GM12878 (cell line): ENCODE measurements at regions not wholly inside any gene's neighbourhood (a gene's known extent, or its start where the extent isn't known, plus 50 kb on each side); places are given as distances from the start of the nearest gene placed in this dataset.

Source experiments
- ATAC-seq: fragments of 200-7000 bp; cut with Tn5 transposase; 3 replicates; pipeline ENCODE4 v1.9.1; 2020; ENCODE audit warnings: mild to moderate bottlenecking, moderate library complexity
- BruUV-seq: library from RNA; stranded (reverse); fragments of 400-500 nt; replicated peaks from 2 replicates; lab custom pipeline; 2021; lab: Mats Ljungman, UMichigan
- CTCF ChIA-PET: fragments of 300-600 bp; sonication (Branson Sonifier 250); formaldehyde crosslinking; extraction: SDS; loops from one replicate; lab custom pipeline; 2021; ENCODE audit warnings: inconsistent platforms; lab: Yijun Ruan, JAX
- POLR2A ChIA-PET: fragments of 350-600 bp; formaldehyde crosslinking; extraction: SDS; loops from one replicate; lab custom pipeline; 2021; ENCODE audit warnings: inconsistent platforms; lab: Charles Lee
- RAD21 ChIA-PET: fragments of 300-600 bp; sonication (Branson Sonifier 250); formaldehyde crosslinking; loops from one replicate; lab custom pipeline; 2023; ENCODE audit warnings: antibody characterized with exemption; ENCODE audit not compliant: unreplicated experiment; lab: Charles Lee
- SMC1A ChIA-PET: fragments of 300-600 bp; sonication (Branson Sonifier 250); formaldehyde crosslinking; loops from one replicate; lab custom pipeline; 2023; ENCODE audit not compliant: unreplicated experiment, uncharacterized antibody; lab: Charles Lee
- DNase-seq: peaks from one replicate; pipeline ENCODE4 v3.0.0-alpha.2; 2011; ENCODE audit warnings: low read depth, low spot score
- FAIRE-seq: peaks from 3 replicates; lab custom pipeline; 2011; peaks lifted over from hg19 to GRCh38; lab: Jason Lieb, UNC
- H2AFZ ChIP-seq: 2 replicates; pipeline ENCODE4 v1.6.0; 2011; ENCODE audit warnings: low read depth, low read length, control low read depth; ENCODE audit not compliant: control insufficient read depth
- H3K27ac ChIP-seq: 2 replicates; pipeline ENCODE4 v1.5.1; 2011; ENCODE audit warnings: control low read depth; ENCODE audit not compliant: control insufficient read depth, insufficient read depth
- H3K27me3 ChIP-seq, 2 experiments: replicated peaks in 1 of 2; 2 replicates each; pipeline versions ENCODE4 v1.6.0 to v1.6.1; 2011; ENCODE audit warnings: low read length in 1 of 2; ENCODE audit not compliant: control insufficient read depth in 2 of 2, insufficient read depth in 2 of 2
- H3K36me3 ChIP-seq, 2 experiments: 2 replicates each; pipeline ENCODE4 v1.5.1; 2011; ENCODE audit warnings: low read length in 1 of 2; ENCODE audit not compliant: control insufficient read depth in 2 of 2, insufficient read depth in 2 of 2
- H3K4me1 ChIP-seq: 2 replicates; pipeline ENCODE4 v1.6.1; 2011; ENCODE audit warnings: mild to moderate bottlenecking, low read length, moderate library complexity, mixed read lengths; ENCODE audit not compliant: control insufficient read depth, insufficient read depth
- H3K4me2 ChIP-seq: 2 replicates; pipeline ENCODE4 v1.6.0; 2011; ENCODE audit warnings: control low read depth; ENCODE audit not compliant: control insufficient read depth, insufficient read depth
- H3K4me3 ChIP-seq: fragments of 200-600 bp; sonication (generic); 2 replicates; pipeline ENCODE4 v1.5.1; 2016
- H3K79me2 ChIP-seq: 2 replicates; pipeline ENCODE4 v1.6.0; 2011; ENCODE audit warnings: low read length; ENCODE audit not compliant: control insufficient read depth, insufficient read depth
- H3K9ac ChIP-seq: 2 replicates; pipeline ENCODE4 v1.8.0; 2011; ENCODE audit warnings: low read length, control low read depth, mixed read lengths; ENCODE audit not compliant: control insufficient read depth, insufficient read depth
- H3K9me3 ChIP-seq: replicated peaks from 3 replicates; pipeline ENCODE4 v1.5.1; 2011; ENCODE audit warnings: mild to moderate bottlenecking, low read length; ENCODE audit not compliant: control insufficient read depth, insufficient read depth
- H4K20me1 ChIP-seq: 2 replicates; pipeline ENCODE4 v1.6.0; 2011; ENCODE audit not compliant: control insufficient read depth, insufficient read depth
- ASH2L ChIP-seq: fragments of 300-600, 200-600 bp; sonication (generic); IDR thresholded peaks from 2 replicates; pipeline ENCODE4 v1.6.1; 2017; ENCODE audit warnings: low read depth, mild to moderate bottlenecking, borderline replicate concordance
- BCL11A ChIP-seq: IDR thresholded peaks from 2 replicates; pipeline ENCODE4 v1.6.1; 2011; ENCODE audit warnings: low read depth, low read length
- BMI1 ChIP-seq: fragments of 450-650 bp; IDR thresholded peaks from 2 replicates; pipeline ENCODE4 v1.6.1; 2016; ENCODE audit warnings: mild to moderate bottlenecking, moderate library complexity, borderline replicate concordance
- CBX5 ChIP-seq: sonication (generic); IDR thresholded peaks from 2 replicates; pipeline ENCODE4 v1.6.1; 2016; ENCODE audit warnings: low read depth, moderate library complexity, mild to moderate bottlenecking, inconsistent platforms
- CEBPB ChIP-seq, 2 experiments: fragments of 150-350 bp in 1 of 2; IDR thresholded peaks; 2 replicates each; pipeline ENCODE4 v1.6.1; 2012 to 2014; ENCODE audit warnings: low read depth in 2 of 2, low read length in 2 of 2, borderline replicate concordance in 1 of 2, inconsistent platforms in 1 of 2
- CREM ChIP-seq: IDR thresholded peaks from 2 replicates; pipeline ENCODE4 v1.6.1; 2014; ENCODE audit warnings: antibody characterized with exemption, low read depth
- DPF2 ChIP-seq: fragments of 450-650 bp; IDR thresholded peaks from 2 replicates; pipeline ENCODE4 v1.6.1; 2017; ENCODE audit warnings: mild to moderate bottlenecking
- HDAC2 ChIP-seq: fragments of 200-600 bp; sonication (generic); IDR thresholded peaks from 2 replicates; pipeline ENCODE4 v1.6.1; 2017
- JUNB ChIP-seq: IDR thresholded peaks from 2 replicates; pipeline ENCODE4 v1.6.1; 2016; ENCODE audit warnings: antibody characterized with exemption, mild to moderate bottlenecking
- JUND ChIP-seq: IDR thresholded peaks from 2 replicates; pipeline ENCODE4 v1.6.1; 2012; ENCODE audit warnings: low read depth, mild to moderate bottlenecking, low read length, improper control_type of control experiment, moderate library complexity
- KAT2A ChIP-seq: conservative IDR thresholded peaks from 2 replicates; pipeline ENCODE4 v1.6.1; 2011; ENCODE audit warnings: low read depth, low read length; ENCODE audit not compliant: control insufficient read depth
- NFIC ChIP-seq: IDR thresholded peaks from 2 replicates; pipeline ENCODE4 v1.6.1; 2012; ENCODE audit warnings: low read depth, mild to moderate bottlenecking, inconsistent platforms, low read length, moderate library complexity
- NR2F1 ChIP-seq: fragments of 450-650 bp; conservative IDR thresholded peaks from 2 replicates; pipeline ENCODE4 v1.6.1; 2017; ENCODE audit warnings: mild to moderate bottlenecking
- PAX5 ChIP-seq: IDR thresholded peaks from 2 replicates; pipeline ENCODE4 v1.6.1; 2011; ENCODE audit warnings: low read depth, low read length, borderline replicate concordance
- POU2F2 ChIP-seq: IDR thresholded peaks from 3 replicates; pipeline ENCODE4 v1.6.1; 2011; ENCODE audit warnings: low read depth, mild to moderate bottlenecking, low read length, borderline replicate concordance
- WGBS: methylation state at CpG from one replicate; pipeline ENCODE4 v1.1.6; 2016; ENCODE audit warnings: low lambda C conversion rate; ENCODE audit not compliant: insufficient replicate concordance, insufficient coverage; ENCODE audit errors: missing lambda C conversion rate; 5-methylcytosine and 5-hydroxymethylcytosine counted together
- in situ Hi-C: fragments of 300-500 bp; cut with MboI; formaldehyde crosslinking; loops from 9 replicates; pipeline ENCODE4 v1.14.3; 2018; ENCODE audit warnings: mixed read lengths
- intact Hi-C: fragments of 100-400 bp; cut with micrococcal nuclease; formaldehyde crosslinking; loops from one replicate; pipeline ENCODE4 v1.14.2; 2022; ENCODE audit not compliant: unreplicated experiment
- TF ChIP-seq, protein P1 (sequence below): IDR thresholded peaks from 2 replicates; pipeline ENCODE4 v1.6.1; 2011; ENCODE audit warnings: borderline replicate concordance, low read depth, mild to moderate bottlenecking, moderate library complexity, mixed read lengths, low read length; ENCODE audit not compliant: insufficient read depth; ENCODE audit errors: extremely low read length
- TF ChIP-seq, protein P2 (sequence below): IDR thresholded peaks from 2 replicates; pipeline ENCODE4 v1.6.1; 2012; ENCODE audit warnings: low read depth, low read length, improper control_type of control experiment
- TF ChIP-seq, protein P3 (sequence below): fragments of 450-650 bp; formaldehyde crosslinking; IDR thresholded peaks from 2 replicates; pipeline ENCODE4 v1.4.0; 2020; ENCODE audit warnings: mild to moderate bottlenecking, moderate library complexity

DNA sequence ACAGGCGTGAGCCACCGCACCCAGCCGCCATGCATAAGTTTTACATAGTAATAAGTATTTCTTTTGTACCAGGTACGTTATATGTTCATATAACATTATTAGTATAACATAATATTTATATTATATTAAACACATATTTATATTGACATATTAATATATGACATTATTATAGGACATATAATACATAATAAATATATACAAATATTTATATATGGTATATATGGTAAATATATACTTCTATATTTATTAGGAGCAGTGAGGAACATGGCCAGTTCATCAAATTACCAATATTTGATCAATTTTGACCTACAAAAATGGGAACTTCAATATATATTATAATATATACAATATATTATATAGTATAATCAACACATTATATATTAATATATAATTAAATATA, 245.9 kb upstream of the FGGY start:
- FAIRE-seq: no peak
- in situ Hi-C loops: no loop called here
- TF ChIP-seq PAX5 (no peak), NFIC (no peak), DPF2 (no peak), CEBPB (IDR thresholded peaks at IDR 0.05; ENCODE audit: borderline replicate concordance in 1 of 2, low read depth in 2 of 2, low read length in 2 of 2) (no peak), POU2F2 (no peak), CBX5 (no peak), KAT2A (no peak), BMI1 (no peak), BCL11A (no peak), JUNB (no peak), CREM (no peak), NR2F1 (no peak), HDAC2 (no peak), JUND (no peak), ASH2L (no peak)
- TF ChIP-seq, protein P1, sequence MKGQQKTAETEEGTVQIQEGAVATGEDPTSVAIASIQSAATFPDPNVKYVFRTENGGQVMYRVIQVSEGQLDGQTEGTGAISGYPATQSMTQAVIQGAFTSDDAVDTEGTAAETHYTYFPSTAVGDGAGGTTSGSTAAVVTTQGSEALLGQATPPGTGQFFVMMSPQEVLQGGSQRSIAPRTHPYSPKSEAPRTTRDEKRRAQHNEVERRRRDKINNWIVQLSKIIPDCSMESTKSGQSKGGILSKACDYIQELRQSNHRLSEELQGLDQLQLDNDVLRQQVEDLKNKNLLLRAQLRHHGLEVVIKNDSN: no peak
- TF ChIP-seq, protein P2, sequence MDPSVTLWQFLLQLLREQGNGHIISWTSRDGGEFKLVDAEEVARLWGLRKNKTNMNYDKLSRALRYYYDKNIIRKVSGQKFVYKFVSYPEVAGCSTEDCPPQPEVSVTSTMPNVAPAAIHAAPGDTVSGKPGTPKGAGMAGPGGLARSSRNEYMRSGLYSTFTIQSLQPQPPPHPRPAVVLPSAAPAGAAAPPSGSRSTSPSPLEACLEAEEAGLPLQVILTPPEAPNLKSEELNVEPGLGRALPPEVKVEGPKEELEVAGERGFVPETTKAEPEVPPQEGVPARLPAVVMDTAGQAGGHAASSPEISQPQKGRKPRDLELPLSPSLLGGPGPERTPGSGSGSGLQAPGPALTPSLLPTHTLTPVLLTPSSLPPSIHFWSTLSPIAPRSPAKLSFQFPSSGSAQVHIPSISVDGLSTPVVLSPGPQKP: no peak
- TF ChIP-seq, protein P3, sequence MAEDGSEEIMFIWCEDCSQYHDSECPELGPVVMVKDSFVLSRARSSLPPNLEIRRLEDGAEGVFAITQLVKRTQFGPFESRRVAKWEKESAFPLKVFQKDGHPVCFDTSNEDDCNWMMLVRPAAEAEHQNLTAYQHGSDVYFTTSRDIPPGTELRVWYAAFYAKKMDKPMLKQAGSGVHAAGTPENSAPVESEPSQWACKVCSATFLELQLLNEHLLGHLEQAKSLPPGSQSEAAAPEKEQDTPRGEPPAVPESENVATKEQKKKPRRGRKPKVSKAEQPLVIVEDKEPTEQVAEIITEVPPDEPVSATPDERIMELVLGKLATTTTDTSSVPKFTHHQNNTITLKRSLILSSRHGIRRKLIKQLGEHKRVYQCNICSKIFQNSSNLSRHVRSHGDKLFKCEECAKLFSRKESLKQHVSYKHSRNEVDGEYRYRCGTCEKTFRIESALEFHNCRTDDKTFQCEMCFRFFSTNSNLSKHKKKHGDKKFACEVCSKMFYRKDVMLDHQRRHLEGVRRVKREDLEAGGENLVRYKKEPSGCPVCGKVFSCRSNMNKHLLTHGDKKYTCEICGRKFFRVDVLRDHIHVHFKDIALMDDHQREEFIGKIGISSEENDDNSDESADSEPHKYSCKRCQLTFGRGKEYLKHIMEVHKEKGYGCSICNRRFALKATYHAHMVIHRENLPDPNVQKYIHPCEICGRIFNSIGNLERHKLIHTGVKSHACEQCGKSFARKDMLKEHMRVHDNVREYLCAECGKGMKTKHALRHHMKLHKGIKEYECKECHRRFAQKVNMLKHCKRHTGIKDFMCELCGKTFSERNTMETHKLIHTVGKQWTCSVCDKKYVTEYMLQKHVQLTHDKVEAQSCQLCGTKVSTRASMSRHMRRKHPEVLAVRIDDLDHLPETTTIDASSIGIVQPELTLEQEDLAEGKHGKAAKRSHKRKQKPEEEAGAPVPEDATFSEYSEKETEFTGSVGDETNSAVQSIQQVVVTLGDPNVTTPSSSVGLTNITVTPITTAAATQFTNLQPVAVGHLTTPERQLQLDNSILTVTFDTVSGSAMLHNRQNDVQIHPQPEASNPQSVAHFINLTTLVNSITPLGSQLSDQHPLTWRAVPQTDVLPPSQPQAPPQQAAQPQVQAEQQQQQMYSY (CRISPR knock-in tag): no peak

More for the DNA sequence above, 245.9 kb upstream of the FGGY start:
- Histone ChIP-seq H3K36me3 (no peaks in the 10 kb centered on the region), H3K27ac (no peak overlapping the region), H3K9ac (no peak overlapping the region), H3K4me2 (no peak overlapping the region), H3K27me3 (no peaks in the 10 kb centered on the region), H3K4me3 (no peak overlapping the region), H3K79me2 (no peaks in the 10 kb centered on the region), H3K9me3 (no peaks in the 10 kb centered on the region; the same call in 2 of the 3 replicates), H4K20me1 (no peaks in the 10 kb centered on the region), H3K4me1 (peaks cover 15% of the 10 kb centered on the region), H2AFZ (no peak overlapping the region)
- POLR2A ChIA-PET: no interaction called here
- ATAC-seq (no peak), DNase-seq (no peak)
- RAD21 ChIA-PET: no interaction called here
- intact Hi-C loops: no loop called here
- whole genome bisulfite sequencing: 70% methylated on average over 4 of the region's 4 CpGs
- SMC1A ChIA-PET: no interaction called here
- no TSS peak for BruUV-seq
- CTCF ChIA-PET: interaction anchor here (0.8 kb wide), 1 partner anchor 14 kb away, joined by 3 read pairs; no protein-coding TSS in a partner anchor
